SK-N-SH (cell line): ENCODE measurements at regions not wholly inside any gene's neighbourhood (a gene's known extent, or its start where the extent isn't known, plus 50 kb on each side); places are given as distances from the start of the nearest gene placed in this dataset.

Experiments used
- CTCF ChIA-PET: fragments of 300-600, 350-600 bp; formaldehyde crosslinking; extraction: SDS; loops from one replicate; lab custom pipeline; 2021; lab: Yijun Ruan, JAX
- POLR2A ChIA-PET: fragments of 350-600 bp; sonication (Branson Sonifier 250); formaldehyde crosslinking; extraction: SDS; loops from one replicate; lab custom pipeline; 2020; ENCODE audit warnings: antibody characterized with exemption, inconsistent platforms; lab: Yijun Ruan, JAX
- DNase-seq: peaks from one replicate; pipeline ENCODE4 v3.0.0; 2012
- H2AFZ ChIP-seq: fragments of 200-600 bp; sonication (generic); 2 replicates; pipeline ENCODE4 v1.8.1; 2016; ENCODE audit warnings: antibody characterized with exemption, mild to moderate bottlenecking, low read depth
- H3F3A ChIP-seq: fragments of 200-600 bp; sonication (generic); replicated peaks from 2 replicates; pipeline ENCODE3; 2016; ENCODE audit warnings: antibody characterized with exemption, mild to moderate bottlenecking; ENCODE audit not compliant: insufficient read depth
- H3K27ac ChIP-seq, 2 experiments: fragments of 200-500 bp in 1 of 2; fragments of 200-600 bp in 1 of 2; sonication (Bioruptor generic) in 1 of 2; sonication (generic), shearing (Covaris generic) in 1 of 2; 2 replicates each; pipeline versions ENCODE4 v1.5.1 to v1.6.1; 2014 to 2016; ENCODE audit warnings: low read depth in 2 of 2, inconsistent platforms in 1 of 2, low read length in 1 of 2, mild to moderate bottlenecking in 1 of 2, mixed read lengths in 1 of 2
- H3K27me3 ChIP-seq: fragments of 200-600 bp; sonication (generic), shearing (Covaris generic); 2 replicates; pipeline ENCODE4 v1.6.1; 2016; ENCODE audit warnings: mixed run types; ENCODE audit not compliant: insufficient read depth
- H3K36me3 ChIP-seq, 2 experiments: fragments of 200-500 bp in 1 of 2; fragments of 200-600 bp in 1 of 2; sonication (Bioruptor generic) in 1 of 2; sonication (generic) in 1 of 2; replicated peaks in 1 of 2; 2 replicates each; pipeline versions ENCODE3 to v1.5.1; 2014 to 2016; ENCODE audit warnings: low read length in 1 of 2, mild to moderate bottlenecking in 1 of 2; ENCODE audit not compliant: insufficient read depth in 2 of 2, control insufficient read depth in 1 of 2
- H3K4me1 ChIP-seq, 2 experiments: fragments of 200-500 bp in 1 of 2; fragments of 200-600 bp in 1 of 2; sonication (Bioruptor generic) in 1 of 2; sonication (generic), shearing (Covaris generic) in 1 of 2; 2 replicates each; pipeline versions ENCODE4 v1.5.1 to v1.6.1; 2014 to 2016; ENCODE audit warnings: low read depth in 1 of 2, low read length in 1 of 2, mixed run types in 1 of 2; ENCODE audit not compliant: insufficient read depth in 2 of 2, control insufficient read depth in 1 of 2
- H3K4me2 ChIP-seq: fragments of 200-600 bp; sonication (generic), shearing (Covaris generic); 2 replicates; pipeline ENCODE4 v1.6.1; 2017; ENCODE audit warnings: mixed run types
- H3K4me3 ChIP-seq, 2 experiments: fragments of 200-500 bp in 1 of 2; fragments of 200-600 bp in 1 of 2; sonication (Bioruptor generic) in 1 of 2; sonication (generic), shearing (Covaris generic) in 1 of 2; 2 replicates each; pipeline versions ENCODE4 v1.5.1 to v1.8.1; 2014 to 2016; ENCODE audit warnings: low read depth in 2 of 2, inconsistent platforms in 1 of 2, low read length in 1 of 2, mild to moderate bottlenecking in 1 of 2, mixed read lengths in 1 of 2, moderate library complexity in 1 of 2
- H3K79me2 ChIP-seq: fragments of 200-600 bp; sonication (generic); 2 replicates; pipeline ENCODE4 v1.8.1; 2017; ENCODE audit warnings: mild to moderate bottlenecking; ENCODE audit not compliant: insufficient read depth
- H3K9ac ChIP-seq: fragments of 200-600 bp; sonication (generic); 2 replicates; pipeline ENCODE4 v1.6.1; 2017; ENCODE audit warnings: mixed run types
- H3K9me2 ChIP-seq: fragments of 200-600 bp; sonication (generic); 2 replicates; pipeline ENCODE4 v1.6.1; 2017; ENCODE audit warnings: mixed run types
- H3K9me3 ChIP-seq: fragments of 200-600 bp; sonication (generic); 2 replicates; pipeline ENCODE4 v1.6.1; 2017; ENCODE audit warnings: mixed run types, mild to moderate bottlenecking, moderate library complexity
- H4K20me1 ChIP-seq: fragments of 200-600 bp; sonication (generic); 2 replicates; pipeline ENCODE4 v1.6.1; 2017; ENCODE audit warnings: mild to moderate bottlenecking, mixed run types; ENCODE audit not compliant: insufficient read depth
- ELF1 ChIP-seq: IDR thresholded peaks from 2 replicates; pipeline ENCODE4 v1.4.0; 2012
- FOSL2 ChIP-seq: IDR thresholded peaks from 2 replicates; pipeline ENCODE4 v1.4.0; 2012; ENCODE audit warnings: low read depth, mild to moderate bottlenecking, moderate library complexity, borderline replicate concordance
- MXI1 ChIP-seq: IDR thresholded peaks from 2 replicates; pipeline ENCODE4 v1.6.1; 2012; ENCODE audit warnings: mild to moderate bottlenecking, low read depth, low read length, improper control_type of control experiment
- REST ChIP-seq: IDR thresholded peaks from 2 replicates; pipeline ENCODE4 v1.6.1; 2012; ENCODE audit warnings: mild to moderate bottlenecking, low read depth, low read length, moderate library complexity
- TAF1 ChIP-seq: IDR thresholded peaks from 2 replicates; pipeline ENCODE4 v1.6.1; 2012; ENCODE audit warnings: low read depth, mild to moderate bottlenecking, low read length, moderate library complexity, borderline replicate concordance
- WGBS: methylation state at CpG from one replicate; pipeline ENCODE4 v1.1.6; 2017; ENCODE audit warnings: low lambda C conversion rate; 5-methylcytosine and 5-hydroxymethylcytosine counted together

- Histone ChIP-seq H4K20me1 (no peaks in the 10 kb centered on the region), H3K79me2 (no peaks in the 10 kb centered on the region), H2AFZ (no peak overlapping the region), H3K4me1 (peaks cover 14 to 46% of the 10 kb centered on the region in 2 experiments), H3K9me2 (no peaks in the 10 kb centered on the region), H3K27me3 (no peaks in the 10 kb centered on the region), H3K4me3 (no peak overlapping the region), H3F3A (peaks cover 15% of the 10 kb centered on the region), H3K4me2 (no peak overlapping the region), H3K9me3 (no peaks in the 10 kb centered on the region), H3K27ac (no peak overlapping the region), H3K36me3 (no peaks in the 10 kb centered on the region), H3K9ac (no peak overlapping the region)
- 85% methylated on average over 7 of the region's 7 CpGs for WGBS
- no peak for DNase-seq
- ChIA-PET POLR2A (no interaction called here), CTCF (interaction anchor here (0.6 kb wide), 2 partner anchors 66 to 71 kb away, joined by 3 read pairs; no protein-coding TSS in a partner anchor)
- TF ChIP-seq ELF1 = no peak
- TF ChIP-seq FOSL2 = no peak
- TF ChIP-seq TAF1 = no peak
- no peak for TF ChIP-seq MXI1
These were observed 100.7 kb upstream of the SPRY4 start for GRCh38 chr5:142425286-142426065.

DNA sequence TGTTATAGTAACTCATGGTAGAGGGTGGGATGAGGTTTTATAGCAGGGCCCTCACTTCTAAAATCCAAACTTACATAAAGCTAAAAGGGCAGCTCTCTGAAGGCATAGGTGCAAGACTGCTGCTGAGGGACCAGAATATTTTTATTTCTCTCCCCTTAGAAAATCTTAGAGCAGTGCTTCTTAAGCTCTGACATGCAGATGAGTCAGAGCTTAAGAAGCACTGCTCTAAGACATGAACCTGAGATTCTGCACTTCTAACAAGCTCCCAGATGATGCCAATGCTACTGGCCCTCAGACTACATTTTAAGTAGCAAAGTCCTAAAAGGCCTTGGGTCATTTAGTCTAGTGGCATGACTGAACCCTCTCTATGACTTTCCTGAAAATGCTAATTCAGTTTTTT lies 97.6 kb upstream of the SPRY4 start:
- H4K20me1 ChIP-seq = no peaks in the 10 kb centered on the region
- no peak for DNase-seq
- H3K4me3 ChIP-seq = no peak overlapping the region
- H3K79me2 ChIP-seq = no peaks in the 10 kb centered on the region
- H3K9me2 ChIP-seq = no peaks in the 10 kb centered on the region
- no peak overlapping the region for H3K9ac ChIP-seq
- CTCF ChIA-PET = interaction anchor here (1.0 to 1.6 kb wide), 2 partner anchors 10 to 446 kb away, joined by 3 to 4 read pairs; no protein-coding TSS in a partner anchor
- POLR2A ChIA-PET = interaction anchor here (0.8 kb wide), 1 partner anchor 65 kb away, joined by 3 read pairs; no protein-coding TSS in a partner anchor
- peaks cover 15 to 39% of the 10 kb centered on the region in 2 experiments for H3K4me1 ChIP-seq
- H3K4me2 ChIP-seq = peak overlapping the region; percentile 43; the same call in 1 of the 2 replicates
- TF ChIP-seq TAF1 (no peak), FOSL2 (peak; percentile 62), REST (no peak)
- H3F3A ChIP-seq = peaks cover 18% of the 10 kb centered on the region
- H3K9me3 ChIP-seq = no peaks in the 10 kb centered on the region
- H3K27me3 ChIP-seq = no peaks in the 10 kb centered on the region
- no peaks in the 10 kb centered on the region for H3K36me3 ChIP-seq
- H2AFZ ChIP-seq = no peak overlapping the region
- H3K27ac ChIP-seq = peak overlapping the region in 1 of 2 experiments; percentile 68; a peak in 2 of 4 replicates
